ENCODE measurements at regions not wholly inside any gene's neighbourhood (a gene's known extent, or its start where the extent isn't known, plus 50 kb on each side); places are given as distances from the start of the nearest gene placed in this dataset.

GRCh38 chr4:184950117-184950830 lies 68.0 kb upstream of the HELT start:
- no peaks in the 10 kb centered on the region for H3K27me3 ChIP-seq (ENCODE audit: insufficient read depth, low read length, poor library complexity)
- no peak overlapping the region for H2AFZ ChIP-seq (ENCODE audit: low read depth, low read length)
- H3K4me2 ChIP-seq (ENCODE audit: insufficient read depth, low read length), result no peak overlapping the region
- DNase-seq (no peak), ATAC-seq (ENCODE audit: insufficient read depth, low read depth) (no peak)
- no peaks in the 10 kb centered on the region for H3K36me3 ChIP-seq (ENCODE audit: insufficient read depth, low read length)
- H3K27ac ChIP-seq (ENCODE audit: low read length), result no peak overlapping the region
- H4K20me1 ChIP-seq (ENCODE audit: insufficient read depth, low read length), result no peaks in the 10 kb centered on the region
- TF ChIP-seq CTCF (IDR thresholded peaks at IDR 0.05; ENCODE audit: borderline replicate concordance, extremely low read depth, low read length, poor library complexity, severe bottlenecking), result no peak
- no peak for TF ChIP-seq EZH2 (IDR thresholded peaks at IDR 0.05; ENCODE audit: borderline replicate concordance, low read depth, low read length, severe bottlenecking)
- H3K79me2 ChIP-seq (ENCODE audit: insufficient read depth, low read length), result no peaks in the 10 kb centered on the region
- H3K9me3 ChIP-seq (ENCODE audit: insufficient read depth, low read length, severe bottlenecking), result no peaks in the 10 kb centered on the region
- H3K9ac ChIP-seq (ENCODE audit: low read depth, low read length), result no peak overlapping the region
- H3K4me1 ChIP-seq (ENCODE audit: insufficient read depth, low read length), result no peaks in the 10 kb centered on the region
- H3K4me3 ChIP-seq (ENCODE audit: low read depth in 1 of 2, low read length in 2 of 2), result no peak overlapping the region

GRCh38 chr4:184950926-184951325 lies 67.4 kb upstream of the HELT start:
- H3K4me1 ChIP-seq (ENCODE audit: insufficient read depth, low read length), result no peaks in the 10 kb centered on the region
- H3K79me2 ChIP-seq (ENCODE audit: insufficient read depth, low read length), result no peaks in the 10 kb centered on the region
- H3K9ac ChIP-seq (ENCODE audit: low read depth, low read length), result no peak overlapping the region
- H3K27me3 ChIP-seq (ENCODE audit: insufficient read depth, low read length, poor library complexity), result no peaks in the 10 kb centered on the region
- no peak overlapping the region for H3K27ac ChIP-seq (ENCODE audit: low read length)
- H3K4me3 ChIP-seq (ENCODE audit: low read depth in 1 of 2, low read length in 2 of 2), result no peak overlapping the region
- no peaks in the 10 kb centered on the region for H3K9me3 ChIP-seq (ENCODE audit: insufficient read depth, low read length, severe bottlenecking)
- no peak for TF ChIP-seq CTCF (IDR thresholded peaks at IDR 0.05; ENCODE audit: borderline replicate concordance, extremely low read depth, low read length, poor library complexity, severe bottlenecking)
- ATAC-seq (ENCODE audit: insufficient read depth, low read depth), result no peak
- H3K4me2 ChIP-seq (ENCODE audit: insufficient read depth, low read length), result no peak overlapping the region
- no peak for DNase-seq
- H2AFZ ChIP-seq (ENCODE audit: low read depth, low read length), result no peak overlapping the region
- no peaks in the 10 kb centered on the region for H3K36me3 ChIP-seq (ENCODE audit: insufficient read depth, low read length)
- H4K20me1 ChIP-seq (ENCODE audit: insufficient read depth, low read length), result no peaks in the 10 kb centered on the region

- TF ChIP-seq EZH2 (IDR thresholded peaks at IDR 0.05; ENCODE audit: borderline replicate concordance, low read depth, low read length, severe bottlenecking) (no peak), CTCF (IDR thresholded peaks at IDR 0.05; ENCODE audit: borderline replicate concordance, extremely low read depth, low read length, poor library complexity, severe bottlenecking) (no peak)
- Histone ChIP-seq H3K4me1 (ENCODE audit: insufficient read depth, low read length) (no peaks in the 10 kb centered on the region), H3K36me3 (ENCODE audit: insufficient read depth, low read length) (no peaks in the 10 kb centered on the region), H4K20me1 (ENCODE audit: insufficient read depth, low read length) (no peaks in the 10 kb centered on the region), H3K9ac (ENCODE audit: low read depth, low read length) (no peak overlapping the region), H2AFZ (ENCODE audit: low read depth, low read length) (no peak overlapping the region), H3K9me3 (ENCODE audit: insufficient read depth, low read length, severe bottlenecking) (no peaks in the 10 kb centered on the region), H3K4me3 (ENCODE audit: low read depth in 1 of 2, low read length in 2 of 2) (no peak overlapping the region), H3K27me3 (ENCODE audit: insufficient read depth, low read length, poor library complexity) (no peaks in the 10 kb centered on the region), H3K79me2 (ENCODE audit: insufficient read depth, low read length) (no peaks in the 10 kb centered on the region), H3K27ac (ENCODE audit: low read length) (no peak overlapping the region), H3K4me2 (ENCODE audit: insufficient read depth, low read length) (no peak overlapping the region)
- DNase-seq (no peak), ATAC-seq (ENCODE audit: insufficient read depth, low read depth) (no peak)
These were observed 66.6 kb upstream of the HELT start for GRCh38 chr4:184951668-184952160.

All from DND-41 (cell line).